ENCODE measurements at regions not wholly inside any gene's neighbourhood (a gene's known extent, or its start where the extent isn't known, plus 50 kb on each side); places are given as distances from the start of the nearest gene placed in this dataset.
A peak's percentile ranks its signal among the peaks of the same experiment; 100 is the strongest.

- DNase-seq: no peak
Measured at GRCh38 chr18:56168049-56168781, 470.2 kb downstream of the TXNL1 start.

DNA sequence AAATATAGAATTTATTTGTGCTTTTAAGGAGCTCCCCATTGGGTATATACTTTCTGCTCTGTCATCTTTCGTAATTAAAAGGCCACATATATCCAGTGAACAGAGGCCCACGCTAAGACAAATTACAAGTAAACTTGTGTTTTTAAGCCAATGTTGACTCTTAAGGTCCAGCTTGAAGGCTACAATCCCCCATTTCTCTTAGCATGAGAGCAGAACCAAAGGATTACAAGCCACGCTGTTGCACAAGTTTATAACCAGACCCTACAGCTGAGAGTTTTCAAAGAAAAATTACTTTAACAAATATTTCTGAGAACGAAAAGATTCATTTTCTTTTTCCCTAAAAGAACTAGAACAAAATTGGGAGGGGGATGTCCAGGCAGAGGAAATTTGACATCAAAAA lies 471.0 kb downstream of the TXNL1 start:
- DNase-seq: no peak

GRCh38 chr18:56166914-56167313 lies 471.5 kb downstream of the TXNL1 start:
- DNase-seq: no peak

DNA sequence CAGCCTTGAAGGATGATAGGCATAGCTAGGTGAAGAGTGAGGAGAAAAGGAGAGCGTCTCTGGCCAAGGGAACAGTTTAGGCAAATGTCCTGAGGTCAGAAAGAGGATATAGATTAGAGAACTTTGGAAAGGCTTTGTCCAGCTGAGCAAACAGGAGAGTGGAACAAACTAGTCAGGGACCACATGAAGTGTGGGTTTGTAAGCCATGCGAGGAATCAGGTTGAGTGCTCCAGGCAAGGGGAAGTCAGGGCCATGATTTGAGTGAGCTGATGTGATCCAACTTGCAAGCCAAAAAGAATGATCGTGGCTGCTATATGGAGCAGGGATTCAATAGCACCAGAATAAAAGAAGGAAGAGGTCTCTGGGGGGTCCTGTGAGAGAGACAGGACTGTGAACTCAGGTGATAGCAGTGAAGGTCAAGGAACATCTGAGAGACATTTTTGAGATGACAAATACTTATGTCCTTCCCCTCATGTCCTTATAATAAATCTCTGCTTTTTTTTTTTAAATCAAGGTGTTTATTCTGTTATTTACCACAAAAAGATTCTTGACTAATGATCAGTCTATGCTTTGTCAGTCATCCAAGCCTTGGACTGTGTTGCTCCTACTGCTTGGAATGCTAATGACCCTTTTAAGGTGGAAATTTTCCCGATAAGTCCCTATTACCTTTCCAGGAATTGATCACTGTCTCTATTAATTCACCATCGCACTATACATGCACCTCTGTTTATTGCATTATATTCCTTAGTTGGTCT lies 472.6 kb downstream of the TXNL1 start:
- no peak for DNase-seq

- DNase-seq: no peak
Measured at GRCh38 chr18:56162311-56163265, 475.8 kb downstream of the TXNL1 start.

- DNase-seq: no peak
Measured at GRCh38 chr18:56161566-56162260, 476.7 kb downstream of the TXNL1 start.

GRCh38 chr18:56158676-56159075 lies 479.7 kb downstream of the TXNL1 start:
- DNase-seq: no peak

GRCh38 chr18:56157541-56157940 lies 480.9 kb downstream of the TXNL1 start:
- DNase-seq: no peak

- DNase-seq: peak; percentile 59
Measured at GRCh38 chr18:56152551-56153310, 485.7 kb downstream of the TXNL1 start.

- DNase-seq: no peak
Measured at GRCh38 chr18:56148373-56148772, 490.0 kb downstream of the TXNL1 start.

DNA sequence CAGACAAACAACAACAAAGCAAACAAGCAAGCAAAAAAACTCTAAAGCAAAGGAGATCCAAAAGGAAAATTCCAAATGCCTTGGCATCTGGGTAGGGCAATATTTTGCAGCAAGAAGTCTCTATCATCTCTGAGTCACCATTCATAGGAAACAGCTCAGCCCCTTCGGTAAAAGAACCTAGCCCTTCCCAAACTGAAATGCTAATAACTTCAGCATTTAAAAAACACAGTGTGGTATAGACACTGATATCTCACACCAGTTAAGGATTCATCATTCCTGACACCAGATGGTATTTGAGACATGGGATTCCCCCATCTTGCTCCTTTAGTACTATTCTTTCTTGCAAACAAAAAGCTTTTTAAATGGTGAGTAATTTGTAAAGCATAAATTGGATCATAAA lies 491.8 kb downstream of the TXNL1 start:
- DNase-seq: no peak

- no peak for DNase-seq
Measured at GRCh38 chr18:56142001-56142400, 496.4 kb downstream of the TXNL1 start.

GRCh38 chr18:56139792-56140254 lies 498.6 kb downstream of the TXNL1 start:
- no peak for DNase-seq

- no peak for DNase-seq
Measured at GRCh38 chr18:56139372-56139771, 499.0 kb downstream of the TXNL1 start.

DNA sequence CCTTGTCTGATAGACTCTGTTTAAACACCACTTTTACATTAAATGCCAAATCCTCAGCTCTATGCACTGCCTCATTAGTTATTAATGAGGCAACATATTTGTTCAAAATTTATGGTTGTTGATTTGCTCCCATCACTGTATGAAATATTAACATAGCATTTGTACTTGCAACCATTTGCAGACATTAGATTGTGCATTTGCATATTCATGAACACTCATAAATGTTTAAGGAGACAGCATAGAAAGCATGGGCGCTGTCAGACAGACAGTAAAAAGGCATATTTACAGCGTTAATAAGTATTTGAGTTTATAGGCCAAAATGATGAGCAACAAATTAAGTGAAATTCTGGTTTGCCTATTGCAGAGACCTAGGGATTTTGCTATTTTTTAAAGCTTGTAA lies 502.3 kb downstream of the TXNL1 start:
- no peak for DNase-seq

DNA sequence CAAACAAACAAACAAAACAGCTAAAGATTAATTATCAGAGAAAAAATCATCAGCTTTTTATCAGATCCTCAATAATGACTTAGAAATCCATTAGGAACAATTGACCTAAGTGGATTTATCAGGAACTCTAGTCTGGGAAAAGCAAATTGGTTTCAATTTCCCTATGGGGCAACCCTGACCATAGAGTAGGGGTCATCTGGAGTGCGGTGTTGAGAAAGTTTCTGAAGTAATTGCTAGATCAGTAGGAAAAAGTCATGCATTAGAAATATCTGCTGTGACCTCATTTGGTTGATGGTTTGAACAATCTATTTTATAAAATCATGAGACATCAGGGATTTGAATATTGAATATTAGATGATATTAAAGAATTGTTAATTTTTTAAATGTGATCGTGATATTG lies 507.9 kb downstream of the TXNL1 start:
- DNase-seq: no peak

GRCh38 chr18:56128153-56128791 lies 510.1 kb downstream of the TXNL1 start:
- DNase-seq: no peak

- no peak for DNase-seq
Measured at GRCh38 chr18:56127322-56128099, 510.9 kb downstream of the TXNL1 start.

DNA sequence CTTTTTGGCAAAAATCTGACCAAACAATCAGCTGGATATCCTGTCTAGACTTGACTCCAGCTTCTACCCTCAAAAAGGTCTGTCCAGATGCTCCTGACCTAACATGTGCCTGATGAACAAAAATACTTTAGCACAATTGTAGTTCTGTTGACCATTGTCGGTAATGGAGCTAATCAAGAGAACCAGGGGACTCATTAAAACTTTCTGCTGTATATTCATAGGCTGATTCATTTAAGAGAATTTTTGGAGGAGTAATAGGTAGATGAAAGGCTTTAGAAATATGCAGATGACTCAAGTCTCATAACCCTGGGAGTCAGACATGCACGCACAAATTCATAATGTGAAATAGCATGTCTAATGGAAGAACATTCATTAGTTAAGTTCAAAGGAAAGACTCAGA lies 514.2 kb downstream of the TXNL1 start:
- no peak for DNase-seq

- no peak for DNase-seq
Measured at GRCh38 chr18:56121669-56122068, 516.7 kb downstream of the TXNL1 start.

Measured in left kidney (tissue), 1 donor.